Spleen (tissue), 11 donors: ENCODE measurements at regions not wholly inside any gene's neighbourhood (a gene's known extent, or its start where the extent isn't known, plus 50 kb on each side); places are given as distances from the start of the nearest gene placed in this dataset.
A peak's percentile ranks its signal among the peaks of the same experiment; 100 is the strongest.

Experiments
- DNase-seq: peaks from one replicate; pipeline ENCODE4 v3.0.0-alpha.2; 2020
- H3K27ac ChIP-seq, 8 donors: fragments of 200-600 bp; sonication (generic) in 7 of 8; 1 replicate in 4 of 8; 2 replicates in 4 of 8; pipeline versions ENCODE4 v1.5.0 to v1.8.0; 2016 to 2021; ENCODE audit warnings: inconsistent platforms in 4 of 8, mild to moderate bottlenecking in 4 of 8, moderate library complexity in 1 of 8
- H3K27me3 ChIP-seq, 7 donors: fragments of 200-600 bp; sonication (generic) in 6 of 7; replicated peaks in 1 of 7; 1 replicate in 4 of 7; 2 replicates in 3 of 7; pipeline versions ENCODE4 v1.5.0 to v1.8.0; 2016 to 2021; ENCODE audit warnings: inconsistent platforms in 3 of 7, mild to moderate bottlenecking in 1 of 7
- H3K36me3 ChIP-seq, 6 donors: fragments of 200-600 bp; sonication (generic) in 5 of 6; 1 replicate in 4 of 6; 2 replicates in 2 of 6; pipeline versions ENCODE4 v1.5.0 to v1.8.0; 2016 to 2021; ENCODE audit warnings: inconsistent platforms in 2 of 6
- H3K4me1 ChIP-seq, 6 donors: fragments of 200-600 bp; sonication (generic) in 5 of 6; 1 replicate in 3 of 6; 2 replicates in 3 of 6; pipeline versions ENCODE4 v1.5.0 to v1.8.0; 2016 to 2021; ENCODE audit warnings: inconsistent platforms in 3 of 6
- H3K4me3 ChIP-seq, 8 donors: fragments of 200-600 bp; sonication (generic) in 7 of 8; 1 replicate in 4 of 8; 2 replicates in 4 of 8; pipeline versions ENCODE4 v1.5.0 to v1.8.0; 2016 to 2021; ENCODE audit warnings: inconsistent platforms in 4 of 8, mild to moderate bottlenecking in 4 of 8, moderate library complexity in 2 of 8
- H3K9me3 ChIP-seq, 8 donors: fragments of 200-600 bp; sonication (generic) in 7 of 8; 1 replicate in 4 of 8; 2 replicates in 4 of 8; pipeline versions ENCODE4 v1.5.0 to v1.8.0; 2016 to 2021; ENCODE audit warnings: inconsistent platforms in 4 of 8
- CTCF ChIP-seq, 11 experiments: fragments of 200-600 bp in 7 of 11; fragments of 450-650 bp in 4 of 11; sonication (generic) in 4 of 11; IDR thresholded peaks in 8 of 11; conservative IDR thresholded peaks in 3 of 11; 1 replicate in 7 of 11; 2 replicates in 4 of 11; pipeline versions ENCODE4 v1.4.0 to v1.8.0; 2016 to 2021; ENCODE audit warnings: antibody characterized with exemption in 11 of 11, inconsistent platforms in 4 of 11, mild to moderate bottlenecking in 1 of 11
- POLR2A ChIP-seq, 3 donors: fragments of 450-650 bp; IDR thresholded peaks; one replicate each; pipeline ENCODE4 v1.5.1; 2017; ENCODE audit warnings: antibody characterized with exemption in 3 of 3, mild to moderate bottlenecking in 1 of 3
- POLR2AphosphoS5 ChIP-seq, 3 donors: sonication (generic); formaldehyde crosslinking; IDR thresholded peaks; one replicate each; pipeline ENCODE4 v1.5.1; 2017; ENCODE audit warnings: antibody characterized with exemption in 3 of 3
- WGBS, 5 donors: extraction: QIAGEN DNeasy Blood & Tissue Kit in 3 of 5; methylation state at CpG; one replicate each; pipeline versions ENCODE4 v1.1.5 to v1.1.7; 2013 to 2018; 5-methylcytosine and 5-hydroxymethylcytosine counted together
- intact Hi-C: fragments of 100-400 bp; cut with DNase I; formaldehyde crosslinking; loops from one replicate; pipeline ENCODE4 v1.15.0; 2023; ENCODE audit warnings: low total_unique reads
- donor health status: healthy with polysubstance abuse.
- donor health status: DM: no; HTN: no; CAD: no; lungs with moderate emphysema.
- donor health status: DM: no; HTN: no; CAD: no.
- donor health status: Bipolar disorder and iron deficiency.
- donor health status: healthy.
- donor health status: DM: no; HTN: no; CAD: no.
- donor health status: DM: yes; HTN: yes; CAD: no.

DNA sequence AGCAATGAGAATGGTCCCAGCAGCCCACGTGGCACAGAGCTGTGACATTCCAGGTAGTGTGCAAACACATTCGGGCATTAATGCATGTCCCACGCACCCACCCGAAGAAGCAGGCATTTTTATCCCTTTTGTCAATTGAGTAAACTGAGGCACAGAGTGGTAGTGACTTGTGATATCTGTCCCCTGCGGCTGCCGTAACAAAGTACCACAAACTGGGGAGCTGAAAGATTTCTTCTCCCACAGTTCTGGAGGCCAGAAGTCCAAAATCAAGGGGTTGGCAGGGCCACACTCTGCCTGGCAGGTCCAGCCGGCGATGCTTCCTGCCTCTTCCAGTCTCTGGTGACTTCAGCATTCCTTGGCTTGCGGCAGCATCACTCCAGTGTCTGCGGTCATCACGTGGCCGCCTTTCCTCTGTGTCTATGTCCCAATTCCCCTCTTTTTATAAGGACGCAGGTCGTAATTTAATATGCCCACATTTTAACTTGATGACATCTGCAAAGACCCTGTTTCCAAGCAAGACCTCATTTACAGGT lies 221.9 kb upstream of the GSE1 start:
- no peaks in the 10 kb centered on the region for H3K9me3 ChIP-seq
- 86 to 91% (median 88%) methylated on average over 14 of the region's 14 CpGs for WGBS, 5 donors
- H3K36me3 ChIP-seq: no peaks in the 10 kb centered on the region
- no peak overlapping the region for H3K4me3 ChIP-seq
- peaks cover 0 to 11% (median 0%) of the 10 kb centered on the region in 7 donors for H3K27me3 ChIP-seq
- H3K4me1 ChIP-seq: peaks cover 4 to 33% (median 23%) of the 10 kb centered on the region in 6 donors
- no peak for TF ChIP-seq POLR2A (IDR thresholded peaks at IDR 0.05)
- no peak for TF ChIP-seq POLR2AphosphoS5 (IDR thresholded peaks at IDR 0.05)
- TF ChIP-seq CTCF (IDR thresholded peaks at IDR 0.05 in 8 of 11, conservative IDR thresholded peaks at IDR 0.05 in 3 of 11): no peak
- intact Hi-C loops: no loop called here
- H3K27ac ChIP-seq: no peak overlapping the region
- DNase-seq: peak; percentile 40

GRCh38 chr16:85391769-85392583 lies 221.1 kb upstream of the GSE1 start:
- intact Hi-C loops: no loop called here
- Histone ChIP-seq H3K27me3 (peaks cover 0 to 6% (median 0%) of the 10 kb centered on the region in 7 donors), H3K36me3 (no peaks in the 10 kb centered on the region), H3K4me3 (no peak overlapping the region), H3K27ac (no peak overlapping the region), H3K9me3 (no peaks in the 10 kb centered on the region), H3K4me1 (peaks cover 8 to 40% (median 30%) of the 10 kb centered on the region in 6 donors)
- TF ChIP-seq CTCF (IDR thresholded peaks at IDR 0.05 in 8 of 11, conservative IDR thresholded peaks at IDR 0.05 in 3 of 11) (no peak), POLR2A (IDR thresholded peaks at IDR 0.05) (no peak), POLR2AphosphoS5 (IDR thresholded peaks at IDR 0.05) (no peak)
- 83 to 91% (median 87%) methylated on average over 11 of the region's 11 CpGs for WGBS, 5 donors
- DNase-seq: peak; percentile 38

DNA sequence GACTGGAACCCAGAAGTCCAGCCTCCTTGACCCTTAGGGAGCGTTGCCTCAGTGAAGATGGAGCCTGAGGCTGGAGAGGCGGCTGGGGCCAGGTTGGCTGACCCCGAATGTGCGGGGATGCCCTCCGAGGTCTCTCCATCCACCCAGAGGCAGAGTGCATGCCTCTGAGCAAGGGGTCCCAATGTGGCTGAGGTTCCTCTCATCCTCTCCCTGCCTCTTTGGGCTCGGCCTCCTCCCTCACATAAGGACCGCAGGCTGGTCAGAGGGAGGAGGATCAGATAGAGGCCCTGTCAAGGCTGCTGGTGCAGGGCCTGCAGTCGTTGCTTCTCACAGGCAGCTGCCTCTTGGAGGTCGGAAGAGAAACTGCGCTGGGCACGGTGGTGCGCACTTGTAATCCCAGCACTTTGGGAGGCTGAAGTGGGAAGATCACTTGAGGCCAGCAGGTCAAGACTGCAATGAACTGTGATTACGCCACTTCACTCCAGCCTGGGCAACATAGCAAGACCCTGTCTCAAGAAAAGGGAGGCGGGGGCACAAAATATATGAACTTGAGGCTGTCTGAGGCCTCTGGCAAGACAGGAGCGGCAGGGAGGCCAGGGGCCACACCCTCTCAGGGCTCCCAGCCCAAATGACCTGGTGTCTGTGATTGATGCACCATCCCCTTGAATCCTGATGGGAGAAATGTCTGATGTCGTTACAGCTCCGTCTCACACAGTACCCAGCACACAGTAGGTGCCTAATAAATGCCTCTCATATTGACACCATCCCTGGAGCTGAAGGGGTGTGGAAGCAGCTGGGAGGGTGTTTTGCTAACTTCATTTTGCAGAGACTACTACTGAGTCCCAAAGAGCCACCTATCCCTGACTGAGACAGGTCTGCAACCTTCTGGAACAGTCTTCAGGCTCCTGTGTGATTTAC lies 220.1 kb upstream of the GSE1 start:
- Histone ChIP-seq H3K4me1 (peaks cover 10 to 48% (median 32%) of the 10 kb centered on the region in 6 donors), H3K9me3 (no peaks in the 10 kb centered on the region), H3K27ac (no peak overlapping the region), H3K27me3 (peaks cover 0 to 3% (median 0%) of the 10 kb centered on the region in 7 donors), H3K36me3 (no peaks in the 10 kb centered on the region), H3K4me3 (no peak overlapping the region)
- no peak for TF ChIP-seq POLR2AphosphoS5 (IDR thresholded peaks at IDR 0.05)
- no peak for TF ChIP-seq POLR2A (IDR thresholded peaks at IDR 0.05)
- no peak for TF ChIP-seq CTCF (IDR thresholded peaks at IDR 0.05 in 8 of 11, conservative IDR thresholded peaks at IDR 0.05 in 3 of 11)
- peak; percentile 49 for DNase-seq
- intact Hi-C loops: no loop called here
- 88 to 93% (median 91%) methylated on average over 13 to 17 of the region's 17 CpGs for WGBS, 5 donors
